WTC11 (cell line): ENCODE measurements at regions not wholly inside any gene's neighbourhood (a gene's known extent, or its start where the extent isn't known, plus 50 kb on each side); places are given as distances from the start of the nearest gene placed in this dataset.

Source experiments
- ATAC-seq: fragments of 200-7000 bp; cut with Tn5 transposase; 2 replicates; pipeline ENCODE4 v1.10.0; 2021; ENCODE audit warnings: mild to moderate bottlenecking, moderate library complexity
- CTCF ChIA-PET: fragments of 300-600 bp; sonication (Branson Sonifier 250); formaldehyde crosslinking; loops from one replicate; lab custom pipeline; 2021; ENCODE audit warnings: antibody characterized with exemption; lab: Charles Lee
- POLR2A ChIA-PET: fragments of 350-600 bp; sonication (Branson Sonifier 250); formaldehyde crosslinking; loops from one replicate; lab custom pipeline; 2021; ENCODE audit warnings: antibody characterized with exemption; lab: Charles Lee
- DNase-seq: peaks from one replicate; pipeline ENCODE4 v3.0.0; 2021; ENCODE audit warnings: low spot score
- H3K27ac Mint-ChIP-seq: 2 replicates; pipeline ENCODE4 v1.8.0; 2021; ENCODE audit warnings: mixed read lengths
- H3K27me3 Mint-ChIP-seq: 2 replicates; pipeline ENCODE4 v1.8.0; 2021; ENCODE audit warnings: low read depth, mild to moderate bottlenecking, moderate library complexity, mixed read lengths
- H3K36me3 Mint-ChIP-seq: 2 replicates; pipeline ENCODE4 v1.8.0; 2021; ENCODE audit warnings: mixed read lengths
- H3K4me1 Mint-ChIP-seq: 2 replicates; pipeline ENCODE4 v1.8.0; 2022; ENCODE audit warnings: mixed read lengths
- H3K4me3 Mint-ChIP-seq: 2 replicates; pipeline ENCODE4 v1.8.0; 2021; ENCODE audit warnings: mild to moderate bottlenecking, moderate library complexity, mixed read lengths
- H3K9me3 Mint-ChIP-seq: 2 replicates; pipeline ENCODE4 v1.8.0; 2021; ENCODE audit warnings: mixed read lengths
- ATF1 ChIP-seq: sonication (generic); formaldehyde crosslinking; IDR thresholded peaks from 2 replicates; pipeline ENCODE4 v1.8.1; 2023; ENCODE audit warnings: mild to moderate bottlenecking, moderate library complexity, missing genetic modification reagents
- CBFB ChIP-seq: sonication (generic); formaldehyde crosslinking; IDR thresholded peaks from 2 replicates; pipeline ENCODE4 v1.8.1; 2022; ENCODE audit warnings: mild to moderate bottlenecking, low read depth, missing genetic modification reagents
- IRF2 ChIP-seq: sonication (generic); formaldehyde crosslinking; IDR thresholded peaks from 2 replicates; pipeline ENCODE4 v1.8.0; 2022; ENCODE audit warnings: low read depth, missing genetic modification reagents, borderline replicate concordance
- NFATC4 ChIP-seq: fragments of 250-450 bp; sonication (Bioruptor Pico); IDR thresholded peaks from 2 replicates; pipeline ENCODE4 v1.9.0; 2021; ENCODE audit warnings: mild to moderate bottlenecking
- NFYB ChIP-seq: sonication (generic); formaldehyde crosslinking; conservative IDR thresholded peaks from 2 replicates; pipeline ENCODE4 v1.8.0; 2022; ENCODE audit warnings: low read depth, missing genetic modification reagents
- NR2C2 ChIP-seq: sonication (generic); formaldehyde crosslinking; IDR thresholded peaks from 2 replicates; pipeline ENCODE4 v1.8.0; 2022; ENCODE audit warnings: mild to moderate bottlenecking, missing genetic modification reagents
- NR3C1 ChIP-seq: sonication (generic); formaldehyde crosslinking; conservative IDR thresholded peaks from 2 replicates; pipeline ENCODE4 v1.8.1; 2023; ENCODE audit warnings: low read depth, mild to moderate bottlenecking, missing genetic modification reagents
- PRRX2 ChIP-seq: fragments of 250-450 bp; sonication (Bioruptor Pico); IDR thresholded peaks from 2 replicates; pipeline ENCODE4 v1.8.0; 2021; ENCODE audit warnings: mild to moderate bottlenecking
- SMAD4 ChIP-seq: sonication (generic); formaldehyde crosslinking; IDR thresholded peaks from 2 replicates; pipeline ENCODE4 v1.8.0; 2022; ENCODE audit warnings: mild to moderate bottlenecking, missing genetic modification reagents
- TEAD4 ChIP-seq: sonication (generic); formaldehyde crosslinking; IDR thresholded peaks from 2 replicates; pipeline ENCODE4 v1.8.0; 2022; ENCODE audit warnings: mild to moderate bottlenecking, missing genetic modification reagents
- ZNF416 ChIP-seq: fragments of 250-450 bp; sonication (Bioruptor Pico); IDR thresholded peaks from 2 replicates; pipeline ENCODE4 v1.9.0; 2021; ENCODE audit warnings: mild to moderate bottlenecking, inconsistent platforms
- TF ChIP-seq, protein P1 (sequence below): fragments of 250-450 bp; sonication (Bioruptor Pico); IDR thresholded peaks from 2 replicates; pipeline ENCODE4 v1.9.0; 2021; ENCODE audit warnings: mild to moderate bottlenecking
- TF ChIP-seq, protein P2 (sequence below): sonication (generic); formaldehyde crosslinking; IDR thresholded peaks from 2 replicates; pipeline ENCODE4 v1.8.0; 2023; ENCODE audit warnings: mild to moderate bottlenecking, missing genetic modification reagents
- TF ChIP-seq, protein P3 (sequence below): sonication (generic); formaldehyde crosslinking; conservative IDR thresholded peaks from 2 replicates; pipeline ENCODE4 v1.8.1; 2023; ENCODE audit warnings: mild to moderate bottlenecking, low read depth, missing genetic modification reagents, moderate library complexity
- TF ChIP-seq, protein P4 (sequence below): sonication (generic); formaldehyde crosslinking; IDR thresholded peaks from 2 replicates; pipeline ENCODE4 v1.8.0; 2023; ENCODE audit warnings: missing genetic modification reagents
- TF ChIP-seq, protein P5 (sequence below): sonication (generic); formaldehyde crosslinking; IDR thresholded peaks from 2 replicates; pipeline ENCODE4 v1.8.1; 2022; ENCODE audit warnings: low read depth, missing genetic modification reagents, borderline replicate concordance
- TF ChIP-seq, protein P6 (sequence below): sonication (generic); formaldehyde crosslinking; IDR thresholded peaks from 2 replicates; pipeline ENCODE4 v1.8.0; 2022; ENCODE audit warnings: missing genetic modification reagents
- TF ChIP-seq, protein P7 (sequence below): sonication (generic); formaldehyde crosslinking; IDR thresholded peaks from 2 replicates; pipeline ENCODE4 v1.8.1; 2022; ENCODE audit warnings: low read depth, mild to moderate bottlenecking, moderate library complexity, missing genetic modification reagents, borderline replicate concordance
- TF ChIP-seq, protein P8 (sequence below): sonication (generic); formaldehyde crosslinking; IDR thresholded peaks from 2 replicates; pipeline ENCODE4 v1.8.0; 2022; ENCODE audit warnings: mild to moderate bottlenecking, missing genetic modification reagents

DNA sequence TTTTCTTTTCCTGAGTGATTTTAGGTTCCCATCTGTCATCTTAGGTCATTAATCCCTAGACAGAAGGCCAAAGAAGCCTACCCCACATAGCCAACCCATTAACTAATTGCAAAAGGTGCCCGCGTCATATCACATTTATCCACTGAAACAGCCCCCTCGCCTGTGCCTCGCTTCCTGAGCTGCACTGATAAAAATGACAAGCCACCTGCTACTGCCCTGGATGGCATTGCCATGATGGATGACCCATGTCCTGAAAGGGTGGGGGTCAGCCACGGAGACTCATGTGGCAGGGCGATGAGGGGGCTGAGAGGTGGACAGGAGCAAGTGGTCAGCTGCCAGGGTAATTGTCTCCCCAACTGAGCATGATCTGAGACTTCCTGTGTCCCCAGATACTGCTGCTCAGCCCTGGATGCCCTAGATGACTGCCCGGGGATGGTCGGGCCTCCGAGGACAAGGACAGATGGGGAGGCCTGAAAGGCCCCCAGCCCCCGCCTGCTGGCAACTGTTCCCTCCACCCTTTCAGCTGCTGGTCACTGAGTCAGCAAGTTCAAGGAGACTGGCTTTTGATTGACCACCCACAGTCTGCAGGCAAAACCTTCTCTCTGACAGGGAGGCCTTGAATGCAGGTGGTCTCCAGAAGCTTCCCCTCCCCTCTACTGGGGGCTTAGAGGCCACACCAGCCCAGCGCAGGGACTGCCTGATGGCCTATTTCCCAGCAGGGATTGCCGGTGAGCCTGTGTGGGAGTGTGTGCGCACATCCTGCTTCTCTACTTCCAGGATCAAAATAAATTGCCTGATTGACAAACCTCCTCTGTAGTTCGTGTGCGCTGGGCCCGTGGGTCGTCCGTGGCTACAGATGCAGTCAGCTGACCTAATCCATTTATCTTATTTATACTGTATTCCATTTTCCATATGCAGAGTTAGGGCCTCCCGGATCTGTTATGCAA lies 496.3 kb downstream of the BCOR start:
- ChIA-PET POLR2A (no interaction called here), CTCF (interaction anchor here (0.6 to 0.9 kb wide), 2 partner anchors 216 to 374 kb away, joined by 3 read pairs; no protein-coding TSS in a partner anchor)
- no peak for DNase-seq
- no peaks in the 10 kb centered on the region; the same call in 1 of the 2 replicates for H3K27me3 Mint-ChIP-seq
- no peak overlapping the region for H3K4me3 Mint-ChIP-seq
- no peak for ATAC-seq
- H3K9me3 Mint-ChIP-seq, result peaks cover under 1% of the 10 kb centered on the region; the same call in 1 of the 2 replicates
- H3K36me3 Mint-ChIP-seq, result no peaks in the 10 kb centered on the region; the same call in 1 of the 2 replicates
- peaks cover 9% of the 10 kb centered on the region for H3K4me1 Mint-ChIP-seq
- H3K27ac Mint-ChIP-seq, result no peak overlapping the region
- TF ChIP-seq, protein P1, sequence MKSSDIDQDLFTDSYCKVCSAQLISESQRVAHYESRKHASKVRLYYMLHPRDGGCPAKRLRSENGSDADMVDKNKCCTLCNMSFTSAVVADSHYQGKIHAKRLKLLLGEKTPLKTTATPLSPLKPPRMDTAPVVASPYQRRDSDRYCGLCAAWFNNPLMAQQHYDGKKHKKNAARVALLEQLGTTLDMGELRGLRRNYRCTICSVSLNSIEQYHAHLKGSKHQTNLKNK, result no peak
- TF ChIP-seq SMAD4 (CRISPR knock-in tag), result no peak
- no peak for TF ChIP-seq NR3C1 (CRISPR knock-in tag)
- TF ChIP-seq NR2C2 (CRISPR knock-in tag), result no peak
- TF ChIP-seq NFATC4 (CRISPR knock-in tag), result no peak
- TF ChIP-seq ZNF416, result no peak
- TF ChIP-seq, protein P2, sequence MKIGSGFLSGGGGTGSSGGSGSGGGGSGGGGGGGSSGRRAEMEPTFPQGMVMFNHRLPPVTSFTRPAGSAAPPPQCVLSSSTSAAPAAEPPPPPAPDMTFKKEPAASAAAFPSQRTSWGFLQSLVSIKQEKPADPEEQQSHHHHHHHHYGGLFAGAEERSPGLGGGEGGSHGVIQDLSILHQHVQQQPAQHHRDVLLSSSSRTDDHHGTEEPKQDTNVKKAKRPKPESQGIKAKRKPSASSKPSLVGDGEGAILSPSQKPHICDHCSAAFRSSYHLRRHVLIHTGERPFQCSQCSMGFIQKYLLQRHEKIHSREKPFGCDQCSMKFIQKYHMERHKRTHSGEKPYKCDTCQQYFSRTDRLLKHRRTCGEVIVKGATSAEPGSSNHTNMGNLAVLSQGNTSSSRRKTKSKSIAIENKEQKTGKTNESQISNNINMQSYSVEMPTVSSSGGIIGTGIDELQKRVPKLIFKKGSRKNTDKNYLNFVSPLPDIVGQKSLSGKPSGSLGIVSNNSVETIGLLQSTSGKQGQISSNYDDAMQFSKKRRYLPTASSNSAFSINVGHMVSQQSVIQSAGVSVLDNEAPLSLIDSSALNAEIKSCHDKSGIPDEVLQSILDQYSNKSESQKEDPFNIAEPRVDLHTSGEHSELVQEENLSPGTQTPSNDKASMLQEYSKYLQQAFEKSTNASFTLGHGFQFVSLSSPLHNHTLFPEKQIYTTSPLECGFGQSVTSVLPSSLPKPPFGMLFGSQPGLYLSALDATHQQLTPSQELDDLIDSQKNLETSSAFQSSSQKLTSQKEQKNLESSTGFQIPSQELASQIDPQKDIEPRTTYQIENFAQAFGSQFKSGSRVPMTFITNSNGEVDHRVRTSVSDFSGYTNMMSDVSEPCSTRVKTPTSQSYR (CRISPR knock-in tag), result no peak
- TF ChIP-seq, protein P3, sequence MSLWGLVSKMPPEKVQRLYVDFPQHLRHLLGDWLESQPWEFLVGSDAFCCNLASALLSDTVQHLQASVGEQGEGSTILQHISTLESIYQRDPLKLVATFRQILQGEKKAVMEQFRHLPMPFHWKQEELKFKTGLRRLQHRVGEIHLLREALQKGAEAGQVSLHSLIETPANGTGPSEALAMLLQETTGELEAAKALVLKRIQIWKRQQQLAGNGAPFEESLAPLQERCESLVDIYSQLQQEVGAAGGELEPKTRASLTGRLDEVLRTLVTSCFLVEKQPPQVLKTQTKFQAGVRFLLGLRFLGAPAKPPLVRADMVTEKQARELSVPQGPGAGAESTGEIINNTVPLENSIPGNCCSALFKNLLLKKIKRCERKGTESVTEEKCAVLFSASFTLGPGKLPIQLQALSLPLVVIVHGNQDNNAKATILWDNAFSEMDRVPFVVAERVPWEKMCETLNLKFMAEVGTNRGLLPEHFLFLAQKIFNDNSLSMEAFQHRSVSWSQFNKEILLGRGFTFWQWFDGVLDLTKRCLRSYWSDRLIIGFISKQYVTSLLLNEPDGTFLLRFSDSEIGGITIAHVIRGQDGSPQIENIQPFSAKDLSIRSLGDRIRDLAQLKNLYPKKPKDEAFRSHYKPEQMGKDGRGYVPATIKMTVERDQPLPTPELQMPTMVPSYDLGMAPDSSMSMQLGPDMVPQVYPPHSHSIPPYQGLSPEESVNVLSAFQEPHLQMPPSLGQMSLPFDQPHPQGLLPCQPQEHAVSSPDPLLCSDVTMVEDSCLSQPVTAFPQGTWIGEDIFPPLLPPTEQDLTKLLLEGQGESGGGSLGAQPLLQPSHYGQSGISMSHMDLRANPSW (CRISPR knock-in tag), result no peak
- no peak for TF ChIP-seq ATF1 (CRISPR knock-in tag)
- TF ChIP-seq, protein P4, sequence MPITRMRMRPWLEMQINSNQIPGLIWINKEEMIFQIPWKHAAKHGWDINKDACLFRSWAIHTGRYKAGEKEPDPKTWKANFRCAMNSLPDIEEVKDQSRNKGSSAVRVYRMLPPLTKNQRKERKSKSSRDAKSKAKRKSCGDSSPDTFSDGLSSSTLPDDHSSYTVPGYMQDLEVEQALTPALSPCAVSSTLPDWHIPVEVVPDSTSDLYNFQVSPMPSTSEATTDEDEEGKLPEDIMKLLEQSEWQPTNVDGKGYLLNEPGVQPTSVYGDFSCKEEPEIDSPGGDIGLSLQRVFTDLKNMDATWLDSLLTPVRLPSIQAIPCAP, result no peak
- TF ChIP-seq NFYB (CRISPR knock-in tag), result no peak
- no peak for TF ChIP-seq PRRX2 (CRISPR knock-in tag)
- TF ChIP-seq, protein P5, sequence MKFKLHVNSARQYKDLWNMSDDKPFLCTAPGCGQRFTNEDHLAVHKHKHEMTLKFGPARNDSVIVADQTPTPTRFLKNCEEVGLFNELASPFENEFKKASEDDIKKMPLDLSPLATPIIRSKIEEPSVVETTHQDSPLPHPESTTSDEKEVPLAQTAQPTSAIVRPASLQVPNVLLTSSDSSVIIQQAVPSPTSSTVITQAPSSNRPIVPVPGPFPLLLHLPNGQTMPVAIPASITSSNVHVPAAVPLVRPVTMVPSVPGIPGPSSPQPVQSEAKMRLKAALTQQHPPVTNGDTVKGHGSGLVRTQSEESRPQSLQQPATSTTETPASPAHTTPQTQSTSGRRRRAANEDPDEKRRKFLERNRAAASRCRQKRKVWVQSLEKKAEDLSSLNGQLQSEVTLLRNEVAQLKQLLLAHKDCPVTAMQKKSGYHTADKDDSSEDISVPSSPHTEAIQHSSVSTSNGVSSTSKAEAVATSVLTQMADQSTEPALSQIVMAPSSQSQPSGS (CRISPR knock-in tag), result no peak
- TF ChIP-seq, protein P6, sequence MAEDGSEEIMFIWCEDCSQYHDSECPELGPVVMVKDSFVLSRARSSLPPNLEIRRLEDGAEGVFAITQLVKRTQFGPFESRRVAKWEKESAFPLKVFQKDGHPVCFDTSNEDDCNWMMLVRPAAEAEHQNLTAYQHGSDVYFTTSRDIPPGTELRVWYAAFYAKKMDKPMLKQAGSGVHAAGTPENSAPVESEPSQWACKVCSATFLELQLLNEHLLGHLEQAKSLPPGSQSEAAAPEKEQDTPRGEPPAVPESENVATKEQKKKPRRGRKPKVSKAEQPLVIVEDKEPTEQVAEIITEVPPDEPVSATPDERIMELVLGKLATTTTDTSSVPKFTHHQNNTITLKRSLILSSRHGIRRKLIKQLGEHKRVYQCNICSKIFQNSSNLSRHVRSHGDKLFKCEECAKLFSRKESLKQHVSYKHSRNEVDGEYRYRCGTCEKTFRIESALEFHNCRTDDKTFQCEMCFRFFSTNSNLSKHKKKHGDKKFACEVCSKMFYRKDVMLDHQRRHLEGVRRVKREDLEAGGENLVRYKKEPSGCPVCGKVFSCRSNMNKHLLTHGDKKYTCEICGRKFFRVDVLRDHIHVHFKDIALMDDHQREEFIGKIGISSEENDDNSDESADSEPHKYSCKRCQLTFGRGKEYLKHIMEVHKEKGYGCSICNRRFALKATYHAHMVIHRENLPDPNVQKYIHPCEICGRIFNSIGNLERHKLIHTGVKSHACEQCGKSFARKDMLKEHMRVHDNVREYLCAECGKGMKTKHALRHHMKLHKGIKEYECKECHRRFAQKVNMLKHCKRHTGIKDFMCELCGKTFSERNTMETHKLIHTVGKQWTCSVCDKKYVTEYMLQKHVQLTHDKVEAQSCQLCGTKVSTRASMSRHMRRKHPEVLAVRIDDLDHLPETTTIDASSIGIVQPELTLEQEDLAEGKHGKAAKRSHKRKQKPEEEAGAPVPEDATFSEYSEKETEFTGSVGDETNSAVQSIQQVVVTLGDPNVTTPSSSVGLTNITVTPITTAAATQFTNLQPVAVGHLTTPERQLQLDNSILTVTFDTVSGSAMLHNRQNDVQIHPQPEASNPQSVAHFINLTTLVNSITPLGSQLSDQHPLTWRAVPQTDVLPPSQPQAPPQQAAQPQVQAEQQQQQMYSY (CRISPR knock-in tag), result no peak
- TF ChIP-seq IRF2 (CRISPR knock-in tag), result no peak
- no peak for TF ChIP-seq CBFB (CRISPR knock-in tag)
- TF ChIP-seq TEAD4 (CRISPR knock-in tag), result no peak
- TF ChIP-seq, protein P7, sequence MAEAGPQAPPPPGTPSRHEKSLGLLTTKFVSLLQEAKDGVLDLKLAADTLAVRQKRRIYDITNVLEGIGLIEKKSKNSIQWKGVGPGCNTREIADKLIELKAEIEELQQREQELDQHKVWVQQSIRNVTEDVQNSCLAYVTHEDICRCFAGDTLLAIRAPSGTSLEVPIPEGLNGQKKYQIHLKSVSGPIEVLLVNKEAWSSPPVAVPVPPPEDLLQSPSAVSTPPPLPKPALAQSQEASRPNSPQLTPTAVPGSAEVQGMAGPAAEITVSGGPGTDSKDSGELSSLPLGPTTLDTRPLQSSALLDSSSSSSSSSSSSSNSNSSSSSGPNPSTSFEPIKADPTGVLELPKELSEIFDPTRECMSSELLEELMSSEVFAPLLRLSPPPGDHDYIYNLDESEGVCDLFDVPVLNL (CRISPR knock-in tag), result no peak
- TF ChIP-seq, protein P8, sequence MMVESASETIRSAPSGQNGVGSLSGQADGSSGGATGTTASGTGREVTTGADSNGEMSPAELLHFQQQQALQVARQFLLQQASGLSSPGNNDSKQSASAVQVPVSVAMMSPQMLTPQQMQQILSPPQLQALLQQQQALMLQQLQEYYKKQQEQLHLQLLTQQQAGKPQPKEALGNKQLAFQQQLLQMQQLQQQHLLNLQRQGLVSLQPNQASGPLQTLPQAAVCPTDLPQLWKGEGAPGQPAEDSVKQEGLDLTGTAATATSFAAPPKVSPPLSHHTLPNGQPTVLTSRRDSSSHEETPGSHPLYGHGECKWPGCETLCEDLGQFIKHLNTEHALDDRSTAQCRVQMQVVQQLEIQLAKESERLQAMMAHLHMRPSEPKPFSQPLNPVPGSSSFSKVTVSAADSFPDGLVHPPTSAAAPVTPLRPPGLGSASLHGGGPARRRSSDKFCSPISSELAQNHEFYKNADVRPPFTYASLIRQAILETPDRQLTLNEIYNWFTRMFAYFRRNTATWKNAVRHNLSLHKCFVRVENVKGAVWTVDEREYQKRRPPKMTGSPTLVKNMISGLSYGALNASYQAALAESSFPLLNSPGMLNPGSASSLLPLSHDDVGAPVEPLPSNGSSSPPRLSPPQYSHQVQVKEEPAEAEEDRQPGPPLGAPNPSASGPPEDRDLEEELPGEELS (CRISPR knock-in tag), result no peak
